WTC11 (cell line): ENCODE measurements at regions not wholly inside any gene's neighbourhood (a gene's known extent, or its start where the extent isn't known, plus 50 kb on each side); places are given as distances from the start of the nearest gene placed in this dataset.

Source experiments
- ATAC-seq: fragments of 200-7000 bp; cut with Tn5 transposase; 2 replicates; pipeline ENCODE4 v1.10.0; 2021; ENCODE audit warnings: mild to moderate bottlenecking, moderate library complexity
- CTCF ChIA-PET: fragments of 300-600 bp; sonication (Branson Sonifier 250); formaldehyde crosslinking; loops from one replicate; lab custom pipeline; 2021; ENCODE audit warnings: antibody characterized with exemption; lab: Charles Lee
- POLR2A ChIA-PET: fragments of 350-600 bp; sonication (Branson Sonifier 250); formaldehyde crosslinking; loops from one replicate; lab custom pipeline; 2021; ENCODE audit warnings: antibody characterized with exemption; lab: Charles Lee
- DNase-seq: peaks from one replicate; pipeline ENCODE4 v3.0.0; 2021; ENCODE audit warnings: low spot score
- H3K27ac Mint-ChIP-seq: 2 replicates; pipeline ENCODE4 v1.8.0; 2021; ENCODE audit warnings: mixed read lengths
- H3K27me3 Mint-ChIP-seq: 2 replicates; pipeline ENCODE4 v1.8.0; 2021; ENCODE audit warnings: low read depth, mild to moderate bottlenecking, moderate library complexity, mixed read lengths
- H3K36me3 Mint-ChIP-seq: 2 replicates; pipeline ENCODE4 v1.8.0; 2021; ENCODE audit warnings: mixed read lengths
- H3K4me1 Mint-ChIP-seq: 2 replicates; pipeline ENCODE4 v1.8.0; 2022; ENCODE audit warnings: mixed read lengths
- H3K4me3 Mint-ChIP-seq: 2 replicates; pipeline ENCODE4 v1.8.0; 2021; ENCODE audit warnings: mild to moderate bottlenecking, moderate library complexity, mixed read lengths
- H3K9me3 Mint-ChIP-seq: 2 replicates; pipeline ENCODE4 v1.8.0; 2021; ENCODE audit warnings: mixed read lengths
- ATF1 ChIP-seq: sonication (generic); formaldehyde crosslinking; IDR thresholded peaks from 2 replicates; pipeline ENCODE4 v1.8.1; 2023; ENCODE audit warnings: mild to moderate bottlenecking, moderate library complexity, missing genetic modification reagents
- ATF3 ChIP-seq: sonication (generic); formaldehyde crosslinking; conservative IDR thresholded peaks from 2 replicates; pipeline ENCODE4 v1.8.1; 2022; ENCODE audit warnings: mild to moderate bottlenecking, missing genetic modification reagents
- CBFB ChIP-seq: sonication (generic); formaldehyde crosslinking; IDR thresholded peaks from 2 replicates; pipeline ENCODE4 v1.8.1; 2022; ENCODE audit warnings: mild to moderate bottlenecking, low read depth, missing genetic modification reagents
- E2F4 ChIP-seq: sonication (generic); formaldehyde crosslinking; IDR thresholded peaks from 2 replicates; pipeline ENCODE4 v1.8.1; 2022; ENCODE audit warnings: low read depth, mild to moderate bottlenecking, moderate library complexity, missing genetic modification reagents, borderline replicate concordance
- FOXJ3 ChIP-seq: sonication (generic); formaldehyde crosslinking; IDR thresholded peaks from 2 replicates; pipeline ENCODE4 v1.9.0; 2021; ENCODE audit warnings: missing genetic modification reagents, mild to moderate bottlenecking, borderline replicate concordance
- FOXP1 ChIP-seq: sonication (generic); formaldehyde crosslinking; IDR thresholded peaks from 2 replicates; pipeline ENCODE4 v1.8.0; 2022; ENCODE audit warnings: missing genetic modification reagents, mild to moderate bottlenecking, moderate library complexity, borderline replicate concordance
- GTF2I ChIP-seq: fragments of 250-450 bp; sonication (Bioruptor Pico); conservative IDR thresholded peaks from 2 replicates; pipeline ENCODE4 v1.4.0; 2021; ENCODE audit warnings: mild to moderate bottlenecking
- IRF2 ChIP-seq: sonication (generic); formaldehyde crosslinking; IDR thresholded peaks from 2 replicates; pipeline ENCODE4 v1.8.0; 2022; ENCODE audit warnings: low read depth, missing genetic modification reagents, borderline replicate concordance
- SP1 ChIP-seq: sonication (generic); formaldehyde crosslinking; conservative IDR thresholded peaks from 2 replicates; pipeline ENCODE4 v1.8.1; 2022; ENCODE audit warnings: missing genetic modification reagents
- STAT6 ChIP-seq: sonication (generic); formaldehyde crosslinking; conservative IDR thresholded peaks from 2 replicates; pipeline ENCODE4 v1.8.1; 2023; ENCODE audit warnings: mild to moderate bottlenecking, low read depth, missing genetic modification reagents, moderate library complexity
- TCF7 ChIP-seq: sonication (generic); formaldehyde crosslinking; IDR thresholded peaks from 2 replicates; pipeline ENCODE4 v1.8.0; 2022; ENCODE audit warnings: mild to moderate bottlenecking, low read depth, missing genetic modification reagents, moderate library complexity
- TP53 ChIP-seq: sonication (generic); formaldehyde crosslinking; IDR thresholded peaks from 2 replicates; pipeline ENCODE4 v1.8.1; 2023; ENCODE audit warnings: mild to moderate bottlenecking, missing genetic modification reagents
- USF1 ChIP-seq: sonication (generic); formaldehyde crosslinking; IDR thresholded peaks from 2 replicates; pipeline ENCODE4 v1.8.0; 2022; ENCODE audit warnings: mild to moderate bottlenecking, missing genetic modification reagents
- ZBTB21 ChIP-seq: sonication (generic); formaldehyde crosslinking; IDR thresholded peaks from 2 replicates; pipeline ENCODE4 v1.8.1; 2023; ENCODE audit warnings: mild to moderate bottlenecking, missing genetic modification reagents, borderline replicate concordance
- ZMAT4 ChIP-seq: fragments of 250-450 bp; sonication (Bioruptor Pico); IDR thresholded peaks from 2 replicates; pipeline ENCODE4 v1.9.0; 2021; ENCODE audit warnings: mild to moderate bottlenecking
- ZNF232 ChIP-seq: sonication (generic); formaldehyde crosslinking; IDR thresholded peaks from 2 replicates; pipeline ENCODE4 v1.8.0; 2022; ENCODE audit warnings: mild to moderate bottlenecking, missing genetic modification reagents
- ZNF263 ChIP-seq: sonication (generic); formaldehyde crosslinking; IDR thresholded peaks from 2 replicates; pipeline ENCODE4 v1.8.1; 2022; ENCODE audit warnings: low read depth, mild to moderate bottlenecking, moderate library complexity, missing genetic modification reagents
- ZNF396 ChIP-seq: fragments of 250-450 bp; sonication (Bioruptor Pico); IDR thresholded peaks from 2 replicates; pipeline ENCODE4 v1.8.0; 2021; ENCODE audit warnings: mild to moderate bottlenecking, moderate library complexity, borderline replicate concordance
- ZNF425 ChIP-seq: fragments of 250-450 bp; sonication (Bioruptor Pico); conservative IDR thresholded peaks from 2 replicates; pipeline ENCODE4 v1.9.0; 2021; ENCODE audit warnings: mild to moderate bottlenecking
- ZNF671 ChIP-seq: fragments of 250-450 bp; sonication (Bioruptor Pico); IDR thresholded peaks from 2 replicates; pipeline ENCODE4 v1.8.0; 2021; ENCODE audit warnings: mild to moderate bottlenecking

- peaks cover 66% of the 10 kb centered on the region for H3K36me3 Mint-ChIP-seq
Observed at GRCh38 chr9:740221-740620, 101.3 kb upstream of the DMRT1 start.

GRCh38 chr9:742104-742503 lies 99.4 kb upstream of the DMRT1 start:
- H3K27ac Mint-ChIP-seq = no peak overlapping the region
- H3K4me1 Mint-ChIP-seq = peaks cover 15% of the 10 kb centered on the region
- no peaks in the 10 kb centered on the region for H3K27me3 Mint-ChIP-seq
- DNase-seq (no peak), ATAC-seq (no peak)
- H3K4me3 Mint-ChIP-seq = no peak overlapping the region
- ChIA-PET POLR2A (no interaction called here), CTCF (no interaction called here)
- no peaks in the 10 kb centered on the region for H3K9me3 Mint-ChIP-seq
- H3K36me3 Mint-ChIP-seq = peaks cover 72% of the 10 kb centered on the region
- TF ChIP-seq FOXJ3 (no peak), IRF2 (CRISPR knock-in tag) (no peak), TP53 (CRISPR knock-in tag) (no peak), STAT6 (CRISPR knock-in tag) (no peak), ZNF263 (CRISPR knock-in tag) (no peak), GTF2I (CRISPR knock-in tag) (no peak), ZMAT4 (CRISPR knock-in tag) (no peak)

More at GRCh38 chr9:740221-740620, 101.3 kb upstream of the DMRT1 start:
- Mint-ChIP-seq H3K9me3 (no peaks in the 10 kb centered on the region), H3K27me3 (no peaks in the 10 kb centered on the region), H3K4me1 (peaks cover 10% of the 10 kb centered on the region), H3K4me3 (no peak overlapping the region), H3K27ac (no peak overlapping the region)
- TF ChIP-seq CBFB (CRISPR knock-in tag) = no peak
- TF ChIP-seq FOXP1 (CRISPR knock-in tag) = no peak
- no peak for TF ChIP-seq E2F4 (CRISPR knock-in tag)
- no peak for TF ChIP-seq ATF3
- TF ChIP-seq SP1 (CRISPR knock-in tag) = no peak
- no peak for TF ChIP-seq ZNF425 (CRISPR knock-in tag)
- no peak for TF ChIP-seq ZBTB21 (CRISPR knock-in tag)
- TF ChIP-seq ATF1 = no peak
- no peak for TF ChIP-seq STAT6 (CRISPR knock-in tag)
- no peak for TF ChIP-seq ZNF232
- no peak for TF ChIP-seq ZNF671 (CRISPR knock-in tag)
- TF ChIP-seq ZNF396 (CRISPR knock-in tag) = no peak
- TF ChIP-seq USF1 = no peak
- no peak for TF ChIP-seq TCF7 (CRISPR knock-in tag)
- DNase-seq = no peak
- no peak for ATAC-seq
- POLR2A ChIA-PET = no interaction called here
- CTCF ChIA-PET = no interaction called here
